A549 (cell line): ENCODE measurements at regions not wholly inside any gene's neighbourhood (a gene's known extent, or its start where the extent isn't known, plus 50 kb on each side); places are given as distances from the start of the nearest gene placed in this dataset.

Source experiments
- ATAC-seq, 2 experiments: fragments of 200-7000 bp in 1 of 2; fragments of >200 bp in 1 of 2; cut with Nextera tagmentation in 1 of 2; cut with Tn5 transposase in 1 of 2; 3 replicates each; pipeline versions ENCODE4 v1.8.0 to v1.9.1; 2018 to 2020; ENCODE audit warnings: mild to moderate bottlenecking in 1 of 2, moderate library complexity in 1 of 2
- CTCF ChIA-PET: fragments of 300-600 bp; sonication (Branson Sonifier 250); formaldehyde crosslinking; extraction: SDS; loops from one replicate; lab custom pipeline; 2021; ENCODE audit warnings: antibody characterized with exemption, inconsistent platforms; lab: Yijun Ruan, JAX
- POLR2A ChIA-PET: fragments of 350-600 bp; formaldehyde crosslinking; extraction: SDS; loops from one replicate; lab custom pipeline; 2021; ENCODE audit warnings: antibody characterized with exemption, inconsistent platforms; lab: Yijun Ruan, JAX
- DNase-seq, 2 experiments: peaks; one replicate each; pipeline versions ENCODE4 v3.0.0 to v3.0.0-alpha.2; 2011 to 2016; ENCODE audit warnings: low read depth in 1 of 2, low spot score in 1 of 2
- FAIRE-seq: peaks from 2 replicates; lab custom pipeline; 2011; peaks lifted over from hg19 to GRCh38; lab: Jason Lieb, UNC
- H3K27ac ChIP-seq, 2 experiments: fragments of >200 bp; sonication (Bioruptor Twin); formaldehyde crosslinking; 3 replicates each; pipeline ENCODE4 v1.5.1; 2016 to 2017
- H3K4me1 ChIP-seq: fragments of >200 bp; sonication (Bioruptor Twin); formaldehyde crosslinking; 3 replicates; pipeline ENCODE4 v1.6.1; 2016
- H3K4me2 ChIP-seq: fragments of >200 bp; sonication (Bioruptor Twin); formaldehyde crosslinking; 3 replicates; pipeline ENCODE4 v1.6.1; 2016
- H3K4me3 ChIP-seq: fragments of >200 bp; sonication (Bioruptor Twin); formaldehyde crosslinking; 3 replicates; pipeline ENCODE4 v1.5.1; 2016
- H3K9me3 ChIP-seq: fragments of >200 bp; sonication (Bioruptor Twin); formaldehyde crosslinking; 3 replicates; pipeline ENCODE4 v1.6.1; 2016
- BHLHE40 ChIP-seq: IDR thresholded peaks from 2 replicates; pipeline ENCODE4 v1.6.1; 2012; ENCODE audit warnings: low read depth, low read length, inconsistent platforms
- CEBPB ChIP-seq, 2 experiments: fragments of >200 bp in 1 of 2; sonication (Bioruptor Twin) in 1 of 2; formaldehyde crosslinking in 1 of 2; IDR thresholded peaks; 2 replicates each; pipeline ENCODE4 v1.6.1; 2012 to 2016
- CTCF ChIP-seq: fragments of >200 bp; sonication (Bioruptor Twin); formaldehyde crosslinking; IDR thresholded peaks from 3 replicates; pipeline ENCODE4 v1.5.1; 2016
- HEYL ChIP-seq: fragments of 250-450 bp; sonication (Bioruptor Pico); IDR thresholded peaks from 2 replicates; pipeline ENCODE4 v1.8.0; 2021; ENCODE audit warnings: mild to moderate bottlenecking, moderate library complexity
- HMGXB4 ChIP-seq: fragments of 250-450 bp; sonication (Bioruptor Pico); IDR thresholded peaks from 2 replicates; pipeline ENCODE4 v1.5.0; 2021; ENCODE audit warnings: mild to moderate bottlenecking, moderate library complexity, borderline replicate concordance
- JUNB ChIP-seq: fragments of >200 bp; sonication (Bioruptor Twin); formaldehyde crosslinking; IDR thresholded peaks from 2 replicates; pipeline ENCODE4 v1.6.1; 2016
- KDM1A ChIP-seq: fragments of 200-600 bp; sonication (generic); IDR thresholded peaks from 2 replicates; pipeline ENCODE4 v1.6.1; 2016; ENCODE audit warnings: low read depth, mild to moderate bottlenecking
- MAZ ChIP-seq: fragments of 150-350 bp; IDR thresholded peaks from 2 replicates; pipeline ENCODE4 v1.6.1; 2014; ENCODE audit warnings: antibody characterized with exemption, low read depth, low read length, borderline replicate concordance
- MYC ChIP-seq: IDR thresholded peaks from 2 replicates; pipeline ENCODE4 v1.6.1; 2012; ENCODE audit warnings: mild to moderate bottlenecking, inconsistent platforms, low read length, improper control_type of control experiment, borderline replicate concordance
- RAD21 ChIP-seq, 2 experiments: fragments of >200 bp in 1 of 2; sonication (Bioruptor Twin) in 1 of 2; formaldehyde crosslinking in 1 of 2; IDR thresholded peaks in 1 of 2; conservative IDR thresholded peaks in 1 of 2; 2 replicates in 1 of 2; 3 replicates in 1 of 2; pipeline ENCODE4 v1.6.1; 2012 to 2018; ENCODE audit warnings: inconsistent platforms in 1 of 2
- RCOR1 ChIP-seq: fragments of 150-350 bp; IDR thresholded peaks from 2 replicates; pipeline ENCODE4 v1.6.1; 2014; ENCODE audit warnings: antibody characterized with exemption, low read length, low read depth
- SMC3 ChIP-seq: fragments of >200 bp; sonication (Bioruptor Twin); formaldehyde crosslinking; IDR thresholded peaks from 3 replicates; pipeline ENCODE4 v1.6.1; 2018; ENCODE audit warnings: inconsistent platforms
- SREBF2 ChIP-seq: fragments of 450-650 bp; IDR thresholded peaks from 2 replicates; pipeline ENCODE4 v1.6.1; 2014; ENCODE audit warnings: mild to moderate bottlenecking, moderate library complexity
- ZNF302 ChIP-seq: fragments of 250-450 bp; sonication (Bioruptor Pico); IDR thresholded peaks from 2 replicates; pipeline ENCODE4 v1.9.0; 2021; ENCODE audit warnings: inconsistent platforms, mild to moderate bottlenecking, moderate library complexity
- WGBS: methylation state at CpG from one replicate; pipeline ENCODE4 v1.1.6; 2017; ENCODE audit errors: missing lambda C conversion rate; 5-methylcytosine and 5-hydroxymethylcytosine counted together

GRCh38 chr6:152896923-152897322, 85.9 kb downstream of the FBXO5 start (continued):
- no peak for TF ChIP-seq HMGXB4 (CRISPR knock-in tag)
- TF ChIP-seq BHLHE40: no peak

GRCh38 chr6:152897807-152898399, 84.9 kb downstream of the FBXO5 start:
- Histone ChIP-seq H3K4me2 (no peak overlapping the region), H3K4me3 (no peak overlapping the region), H3K4me1 (no peaks in the 10 kb centered on the region), H3K9me3 (no peaks in the 10 kb centered on the region), H3K27ac (no peak overlapping the region)
- no peak for TF ChIP-seq HEYL (CRISPR knock-in tag)
- TF ChIP-seq MAZ: no peak
- peak; percentile 34 to 38 for TF ChIP-seq RAD21 (conservative IDR thresholded peaks at IDR 0.05 in 1 of 2, IDR thresholded peaks at IDR 0.05 in 1 of 2)
- TF ChIP-seq CTCF: peak; percentile 50
- peak; percentile 55 for TF ChIP-seq SMC3
- TF ChIP-seq ZNF302 (CRISPR knock-in tag): no peak
- peak; percentile 97 to 99 for ATAC-seq
- peak; percentile 18 for FAIRE-seq
- WGBS: 28% methylated on average over 13 of the region's 16 CpGs
- peak; percentile 49 to 51 for DNase-seq
- ChIA-PET CTCF (interaction anchor here (0.8 to 2.0 kb wide), 13 partner anchors 8 to 149 kb away, joined by 3 to 9 read pairs (median 3); no protein-coding TSS in a partner anchor), POLR2A (no interaction called here)

- CTCF ChIA-PET: no interaction called here
Observed at GRCh38 chr6:152904678-152905077, 78.2 kb downstream of the FBXO5 start.

More at GRCh38 chr6:152904678-152905077, 78.2 kb downstream of the FBXO5 start:
- no peak overlapping the region for H3K27ac ChIP-seq
- TF ChIP-seq ZNF302 (CRISPR knock-in tag) (no peak), KDM1A (no peak), JUNB (no peak), SREBF2 (no peak), CTCF (no peak), CEBPB (IDR thresholded peaks at IDR 0.05) (no peak), MAZ (no peak), SMC3 (no peak), RCOR1 (no peak), MYC (no peak)
- ATAC-seq (no peak), FAIRE-seq (no peak), DNase-seq (no peak)
- no peak overlapping the region for H3K4me3 ChIP-seq
- no peaks in the 10 kb centered on the region for H3K9me3 ChIP-seq
- no peak overlapping the region for H3K4me2 ChIP-seq
- H3K4me1 ChIP-seq: no peaks in the 10 kb centered on the region
- POLR2A ChIA-PET: no interaction called here
